HG02970 (cell line): ENCODE measurements at regions not wholly inside any gene's neighbourhood (a gene's known extent, or its start where the extent isn't known, plus 50 kb on each side); places are given as distances from the start of the nearest gene placed in this dataset.

Experiments used
- ATAC-seq: cut with Tn5 transposase; IDR thresholded peaks from one replicate; pipeline ENCODE4 v1.9.1; 2021; ENCODE audit warnings: mild to moderate bottlenecking, moderate library complexity, moderate number of reproducible peaks; ENCODE audit not compliant: unreplicated experiment, low FRiP score

- no peak for ATAC-seq
Measured at GRCh38 chr7:144892761-144893160, 56.9 kb upstream of the TPK1 start.
